Posterior vena cava (tissue), 2 donors: ENCODE measurements at regions not wholly inside any gene's neighbourhood (a gene's known extent, or its start where the extent isn't known, plus 50 kb on each side); places are given as distances from the start of the nearest gene placed in this dataset.
"Not testable (repeated sequence)": the region's sequence is repeated elsewhere in the genome, so short reads cannot be mapped to it uniquely, and the experiment has no call there.

ENCODE experiments used
- DNase-seq: peaks from one replicate; pipeline ENCODE4 v3.0.0-alpha.2; 2020; ENCODE audit warnings: low spot score
- intact Hi-C, 2 donors: fragments of 100-400 bp; cut with DNase I; formaldehyde crosslinking; loops; one replicate each; pipeline versions ENCODE4 v1.14.1 to v1.14.2; 2022 to 2023
- donor health status: DM: yes; HTN: yes; CAD: no.
- donor health status: DM: yes; HTN: yes; CAD: no.

GRCh38 chr14:101086926-101087325 is 183.4 kb upstream of the RTL1 start:
- peak; percentile 66 for DNase-seq
- intact Hi-C loops = no loop called here

- DNase-seq = peak; percentile 66
- intact Hi-C loops = no loop called here
These were observed 184.3 kb upstream of the RTL1 start for GRCh38 chr14:101087614-101088394.

- DNase-seq = no peak
- intact Hi-C loops = no loop called here
These were observed 184.8 kb upstream of the RTL1 start for GRCh38 chr14:101088395-101088667.

- intact Hi-C loops = no loop called here
- DNase-seq = no peak
These were observed 185.2 kb upstream of the RTL1 start for GRCh38 chr14:101088714-101089113.

- intact Hi-C loops = not testable (repeated sequence)
These were observed 187.0 kb upstream of the RTL1 start for GRCh38 chr14:101090478-101090877.

GRCh38 chr14:101090976-101091375 is 187.5 kb upstream of the RTL1 start:
- no peak for DNase-seq
- intact Hi-C loops = no loop called here

More at GRCh38 chr14:101090478-101090877, 187.0 kb upstream of the RTL1 start:
- not testable (repeated sequence) for DNase-seq

- intact Hi-C loops, DNase-seq: not testable (repeated sequence)
These were observed 191.4 kb upstream of the RTL1 start for GRCh38 chr14:101094916-101095315.

GRCh38 chr14:101096551-101096950 is 193.0 kb upstream of the RTL1 start:
- intact Hi-C loops = no loop called here
- no peak for DNase-seq

- intact Hi-C loops = no loop called here
- no peak for DNase-seq
These were observed 193.7 kb upstream of the RTL1 start for GRCh38 chr14:101097109-101097793.

- no peak for DNase-seq
- intact Hi-C loops = no loop called here
These were observed 194.7 kb upstream of the RTL1 start for GRCh38 chr14:101098177-101098576.

GRCh38 chr14:101098641-101099040 is 195.1 kb upstream of the RTL1 start:
- intact Hi-C loops = no loop called here

GRCh38 chr14:101101456-101102056 is 198.0 kb upstream of the RTL1 start:
- intact Hi-C loops = no loop called here
- DNase-seq = peak; percentile 52

More at GRCh38 chr14:101098641-101099040, 195.1 kb upstream of the RTL1 start:
- DNase-seq = no peak

GRCh38 chr14:101102875-101103274 is 199.4 kb upstream of the RTL1 start:
- peak; percentile 41 for DNase-seq
- intact Hi-C loops = no loop called here

- intact Hi-C loops = no loop called here
These were observed 199.9 kb upstream of the RTL1 start for GRCh38 chr14:101103321-101103901.

GRCh38 chr14:101104485-101104884 is 201.0 kb upstream of the RTL1 start:
- DNase-seq = peak; percentile 49
- intact Hi-C loops = no loop called here

More at GRCh38 chr14:101103321-101103901, 199.9 kb upstream of the RTL1 start:
- DNase-seq = peak; percentile 66

GRCh38 chr14:101105045-101105444 is 201.5 kb upstream of the RTL1 start:
- intact Hi-C loops = no loop called here
- no peak for DNase-seq

- intact Hi-C loops = no loop called here
- peak; percentile 75 for DNase-seq
These were observed 205.2 kb upstream of the RTL1 start for GRCh38 chr14:101108579-101109346.

- no peak for DNase-seq
- intact Hi-C loops = no loop called here
These were observed 205.8 kb upstream of the RTL1 start for GRCh38 chr14:101109347-101109638.

- DNase-seq = peak; percentile 46
- intact Hi-C loops = no loop called here
These were observed 206.6 kb upstream of the RTL1 start for GRCh38 chr14:101109981-101110728.
